8988T (cell line): ENCODE measurements at regions not wholly inside any gene's neighbourhood (a gene's known extent, or its start where the extent isn't known, plus 50 kb on each side); places are given as distances from the start of the nearest gene placed in this dataset.
A peak's percentile ranks its signal among the peaks of the same experiment; 100 is the strongest.
"Not testable (repeated sequence)": the region's sequence is repeated elsewhere in the genome, so short reads cannot be mapped to it uniquely, and the experiment has no call there.

Experiments
- DNase-seq: peaks from one replicate; pipeline ENCODE4 v3.0.0; 2011

- DNase-seq, result no peak
Measured at GRCh38 chr9:72471096-72471495, 50.3 kb upstream of the TMC1 start.

GRCh38 chr9:72467766-72468738, 53.4 kb upstream of the TMC1 start:
- no peak for DNase-seq

DNA sequence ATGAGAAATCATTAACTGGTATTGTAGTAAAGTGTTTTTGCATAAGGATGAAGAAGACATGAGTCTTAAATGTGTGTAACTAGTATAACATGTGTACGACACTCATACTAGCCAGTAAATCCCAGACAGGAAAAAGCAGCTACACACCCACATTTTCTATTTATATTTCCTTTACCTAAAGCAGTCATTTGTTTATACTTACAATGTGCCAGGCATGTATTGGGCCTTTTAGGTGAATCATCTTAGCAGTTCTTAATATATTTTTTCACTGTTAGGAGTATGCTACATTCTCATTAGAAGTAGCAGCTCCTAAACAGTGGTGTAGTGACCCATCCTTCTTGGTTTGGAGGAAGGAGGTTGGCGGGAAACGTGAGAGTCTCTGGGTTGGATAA, 55.8 kb upstream of the TMC1 start:
- no peak for DNase-seq

DNA sequence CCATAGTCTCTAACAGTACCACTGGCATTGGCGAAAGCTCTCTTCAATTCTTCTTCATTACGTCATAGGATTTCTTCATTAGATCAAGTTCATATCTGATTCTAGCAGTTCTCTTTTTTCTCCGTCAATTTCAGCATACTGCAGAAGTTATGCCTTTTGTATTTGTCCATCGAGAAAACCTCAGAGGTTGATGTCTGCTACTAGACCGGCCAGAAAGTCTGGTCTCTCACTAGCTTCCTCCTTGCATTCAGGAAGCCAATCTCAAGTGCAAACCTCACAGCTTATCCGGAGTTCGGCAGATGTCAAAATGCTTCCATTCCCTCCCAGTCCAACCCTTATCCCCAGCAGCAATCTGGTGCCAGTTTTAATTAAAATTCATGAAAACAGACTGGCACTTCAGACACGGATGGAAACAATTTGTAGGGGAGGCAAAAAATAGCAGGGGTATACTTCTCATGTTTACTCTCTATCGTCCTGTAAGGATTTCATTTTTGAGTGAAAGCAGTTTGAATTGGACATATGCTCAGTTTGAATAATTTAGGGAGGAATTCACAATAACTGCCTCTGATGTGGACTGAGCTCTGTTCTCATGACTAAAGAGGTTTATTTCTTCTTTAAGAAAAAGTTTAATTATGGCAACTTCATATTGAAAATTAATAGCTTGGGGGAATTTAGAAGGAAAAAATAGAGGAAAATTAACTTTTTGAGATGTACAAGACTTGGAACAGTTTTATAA, 56.4 kb upstream of the TMC1 start:
- no peak for DNase-seq

DNA sequence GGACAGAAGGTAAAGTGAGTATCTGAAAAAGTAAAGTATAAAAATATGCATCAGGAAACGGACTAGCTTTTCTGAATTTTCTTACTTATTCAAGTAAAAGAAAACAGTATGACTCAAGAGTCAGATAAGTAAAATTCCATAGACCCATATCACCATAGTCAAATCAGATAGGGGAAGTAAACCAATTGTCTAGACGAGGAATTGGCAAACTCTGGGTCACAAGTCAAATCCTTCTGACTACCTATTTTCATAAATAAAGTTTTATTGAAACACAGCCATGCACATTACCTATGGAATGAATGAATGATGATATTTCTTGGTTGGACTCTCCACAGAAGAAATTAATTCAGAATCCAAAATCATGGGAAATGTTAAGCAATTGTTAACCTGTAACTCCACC, 59.1 kb upstream of the TMC1 start:
- no peak for DNase-seq

GRCh38 chr9:72460342-72461312, 60.8 kb upstream of the TMC1 start:
- no peak for DNase-seq

- DNase-seq, result no peak
Measured at GRCh38 chr9:72459308-72459707, 62.1 kb upstream of the TMC1 start.

- DNase-seq, result no peak
Measured at GRCh38 chr9:72458153-72458552, 63.3 kb upstream of the TMC1 start.

DNA sequence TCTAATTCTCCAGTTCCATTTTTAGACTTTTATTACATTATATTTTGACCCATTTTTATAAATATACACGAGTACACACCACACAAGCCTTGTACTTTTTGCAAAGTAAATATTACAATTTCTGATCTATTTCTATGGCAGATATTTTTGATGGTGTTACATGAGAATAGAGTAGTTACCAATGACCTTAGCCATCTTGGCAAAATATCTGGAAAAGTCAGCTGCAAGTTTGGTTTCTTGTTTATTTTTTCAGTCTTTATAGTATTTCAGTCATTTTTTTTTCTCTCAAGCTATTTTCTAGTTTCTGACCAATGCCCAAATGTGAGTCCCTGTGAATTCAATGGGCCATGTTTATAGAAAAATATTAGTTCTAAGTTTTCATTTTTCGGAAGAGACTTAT, 64.0 kb upstream of the TMC1 start:
- DNase-seq, result no peak

DNA sequence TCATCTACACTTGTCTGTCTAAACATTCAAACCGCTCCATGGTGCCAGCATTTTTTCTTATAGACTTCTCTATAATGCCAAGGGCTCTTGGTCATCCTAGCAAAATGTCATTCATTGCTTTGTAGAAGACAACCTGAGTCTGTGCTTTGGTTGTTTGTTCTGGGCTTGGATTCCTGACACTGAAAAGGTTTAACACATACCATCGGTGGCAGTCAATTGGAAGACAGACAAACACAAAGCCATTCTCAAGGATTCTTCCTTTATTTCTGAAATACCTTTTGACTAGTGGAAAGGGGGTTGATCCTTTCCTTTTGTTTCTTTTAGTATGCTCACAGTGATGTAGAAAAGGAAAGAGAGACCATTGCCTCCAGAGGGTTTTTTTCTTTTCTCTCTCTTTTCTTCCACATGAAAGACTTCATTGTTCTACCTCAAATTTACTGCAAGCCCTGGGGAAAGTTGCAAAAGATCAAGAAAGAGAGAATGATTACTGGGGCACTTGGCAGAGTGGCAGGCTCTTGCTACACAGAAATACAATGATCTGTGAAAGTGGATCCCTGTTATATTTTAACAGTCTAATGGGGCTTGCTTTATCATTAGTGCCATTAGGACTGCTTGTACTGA, 66.4 kb upstream of the TMC1 start:
- DNase-seq, result no peak

GRCh38 chr9:72453797-72454196, 67.6 kb upstream of the TMC1 start:
- no peak for DNase-seq

- not testable (repeated sequence) for DNase-seq
Measured at GRCh38 chr9:72446241-72446640, 75.2 kb upstream of the TMC1 start.

GRCh38 chr9:72445306-72445995, 76.0 kb upstream of the TMC1 start:
- no peak for DNase-seq

DNA sequence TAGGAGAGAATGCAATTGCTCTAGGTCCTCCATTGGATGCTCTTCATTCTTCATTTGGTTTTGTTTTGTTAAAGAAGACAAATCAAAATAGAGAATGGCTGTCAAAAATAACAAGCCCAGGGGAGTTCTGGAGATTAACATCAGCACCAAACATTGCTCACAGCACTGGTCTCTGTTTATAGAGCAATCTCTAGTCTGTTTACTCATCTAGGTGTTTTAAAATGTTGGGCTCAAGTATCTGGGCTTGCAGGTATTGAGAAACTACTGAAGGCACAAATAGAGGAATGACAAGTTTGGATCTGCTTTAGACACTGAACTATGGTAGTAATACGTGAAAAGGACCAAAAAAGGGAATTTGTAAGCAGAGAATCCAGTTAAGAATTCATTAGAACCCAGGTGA, 77.0 kb upstream of the TMC1 start:
- DNase-seq, result no peak

GRCh38 chr9:72443855-72444254, 77.6 kb upstream of the TMC1 start:
- DNase-seq, result no peak

DNA sequence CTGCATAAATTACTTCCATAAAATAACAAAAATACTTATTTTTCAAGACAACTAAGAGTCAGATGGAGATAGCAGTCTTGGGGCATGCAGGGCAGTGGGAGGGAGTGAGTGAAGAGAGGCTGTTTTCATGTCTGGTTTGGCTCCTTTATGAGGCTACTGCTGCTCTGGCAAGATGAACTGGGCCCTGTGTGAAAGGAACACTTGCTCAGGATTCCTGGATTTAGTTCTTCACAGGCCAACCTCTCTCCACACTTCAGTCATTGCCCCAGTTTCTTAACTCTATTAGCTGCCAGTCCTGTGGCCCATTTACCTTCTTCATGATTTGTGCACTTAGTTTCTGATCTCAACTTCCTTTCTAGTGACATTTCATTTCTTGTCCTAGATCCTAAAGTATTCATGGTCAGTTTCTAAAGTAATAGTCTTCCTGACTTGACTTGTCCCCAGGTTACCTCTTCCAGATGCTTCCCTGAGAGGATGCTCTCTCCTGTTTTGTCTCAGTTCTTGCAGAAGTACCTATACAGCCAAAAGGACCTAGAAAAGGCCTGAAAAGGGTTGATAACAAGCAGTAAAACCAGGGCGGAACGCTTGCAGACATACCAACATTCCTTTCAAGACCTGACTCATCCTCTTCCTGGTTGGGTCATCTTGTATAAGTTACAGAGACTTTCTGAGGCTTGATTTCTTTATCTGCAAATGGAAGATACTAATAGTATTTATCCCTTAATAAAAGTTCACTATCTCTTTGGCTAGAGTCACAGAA, 77.0 kb upstream of the ZFAND5 start:
- DNase-seq, result peak; percentile 24

GRCh38 chr9:72440992-72441847, 76.2 kb upstream of the ZFAND5 start:
- DNase-seq, result no peak

GRCh38 chr9:72440378-72440777, 75.4 kb upstream of the ZFAND5 start:
- DNase-seq, result no peak

GRCh38 chr9:72433616-72434267, 68.7 kb upstream of the ZFAND5 start:
- peak; percentile 32 for DNase-seq
